ENCODE measurements at regions not wholly inside any gene's neighbourhood (a gene's known extent, or its start where the extent isn't known, plus 50 kb on each side); places are given as distances from the start of the nearest gene placed in this dataset.
"Not testable (repeated sequence)": the region's sequence is repeated elsewhere in the genome, so short reads cannot be mapped to it uniquely, and the experiment has no call there.

DNA sequence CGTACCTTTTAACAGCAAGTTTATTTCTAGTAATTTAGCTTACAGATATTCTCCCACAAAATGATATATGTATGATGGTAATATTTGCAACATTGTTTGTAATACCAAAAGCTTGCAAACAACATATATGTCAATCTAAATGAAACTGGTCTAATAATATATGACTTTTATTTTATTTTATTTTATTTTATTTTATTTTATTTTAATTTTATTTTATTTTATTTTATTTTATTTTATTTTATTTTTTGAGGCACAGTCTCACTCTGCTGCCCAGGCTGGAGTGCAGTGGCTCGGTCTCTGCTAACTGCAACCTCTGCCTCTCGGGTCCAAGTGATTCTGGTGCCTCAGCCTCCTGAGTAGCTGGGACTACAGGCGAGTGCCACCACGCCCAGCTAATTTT is 94.6 kb upstream of the ABCA1 start:
- TF ChIP-seq, protein P1, sequence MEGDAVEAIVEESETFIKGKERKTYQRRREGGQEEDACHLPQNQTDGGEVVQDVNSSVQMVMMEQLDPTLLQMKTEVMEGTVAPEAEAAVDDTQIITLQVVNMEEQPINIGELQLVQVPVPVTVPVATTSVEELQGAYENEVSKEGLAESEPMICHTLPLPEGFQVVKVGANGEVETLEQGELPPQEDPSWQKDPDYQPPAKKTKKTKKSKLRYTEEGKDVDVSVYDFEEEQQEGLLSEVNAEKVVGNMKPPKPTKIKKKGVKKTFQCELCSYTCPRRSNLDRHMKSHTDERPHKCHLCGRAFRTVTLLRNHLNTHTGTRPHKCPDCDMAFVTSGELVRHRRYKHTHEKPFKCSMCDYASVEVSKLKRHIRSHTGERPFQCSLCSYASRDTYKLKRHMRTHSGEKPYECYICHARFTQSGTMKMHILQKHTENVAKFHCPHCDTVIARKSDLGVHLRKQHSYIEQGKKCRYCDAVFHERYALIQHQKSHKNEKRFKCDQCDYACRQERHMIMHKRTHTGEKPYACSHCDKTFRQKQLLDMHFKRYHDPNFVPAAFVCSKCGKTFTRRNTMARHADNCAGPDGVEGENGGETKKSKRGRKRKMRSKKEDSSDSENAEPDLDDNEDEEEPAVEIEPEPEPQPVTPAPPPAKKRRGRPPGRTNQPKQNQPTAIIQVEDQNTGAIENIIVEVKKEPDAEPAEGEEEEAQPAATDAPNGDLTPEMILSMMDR (IDR thresholded peaks at IDR 0.05), result not testable (repeated sequence)
- not testable (repeated sequence) for TF ChIP-seq POLR2A (IDR thresholded peaks at IDR 0.05)
